Right lobe of liver (tissue), 4 donors: ENCODE measurements at regions not wholly inside any gene's neighbourhood (a gene's known extent, or its start where the extent isn't known, plus 50 kb on each side); places are given as distances from the start of the nearest gene placed in this dataset.

Source experiments
- CTCF ChIP-seq, 4 donors: fragments of 200-600 bp in 3 of 4; fragments of 450-650 bp in 1 of 4; IDR thresholded peaks; one replicate each; pipeline versions ENCODE4 v1.5.1 to v1.8.0; 2016 to 2022; ENCODE audit warnings: antibody characterized with exemption in 4 of 4, mild to moderate bottlenecking in 2 of 4
- POLR2A ChIP-seq: fragments of 450-650 bp; IDR thresholded peaks from one replicate; pipeline ENCODE4 v1.6.1; 2017; ENCODE audit warnings: antibody characterized with exemption, mild to moderate bottlenecking
- donor health status: DM: no; HTN: no; CAD: no.
- donor health status: DM: no; HTN: no; CAD: no.
- donor health status: DM: no; HTN: yes; CAD: no.

GRCh38 chr11:122173074-122173450 is 57.0 kb upstream of the BLID start:
- no peak for TF ChIP-seq CTCF (IDR thresholded peaks at IDR 0.05)
- no peak for TF ChIP-seq POLR2A
